HG02885 (cell line): ENCODE measurements at regions not wholly inside any gene's neighbourhood (a gene's known extent, or its start where the extent isn't known, plus 50 kb on each side); places are given as distances from the start of the nearest gene placed in this dataset.

Experiments used
- ATAC-seq: cut with Tn5 transposase; IDR thresholded peaks from one replicate; pipeline ENCODE4 v1.9.1; 2021; ENCODE audit warnings: mild to moderate bottlenecking; ENCODE audit not compliant: unreplicated experiment, poor library complexity

- ATAC-seq: no peak
These were observed 165.9 kb downstream of the MTRR start for GRCh38 chr5:8034852-8035251.

- no peak for ATAC-seq
These were observed 180.0 kb downstream of the MTRR start for GRCh38 chr5:8048920-8049319.

- no peak for ATAC-seq
These were observed 181.7 kb downstream of the MTRR start for GRCh38 chr5:8050616-8051175.

GRCh38 chr5:8053270-8053669 lies 184.3 kb downstream of the MTRR start:
- ATAC-seq: no peak

- ATAC-seq: no peak
These were observed 188.8 kb downstream of the MTRR start for GRCh38 chr5:8057769-8058168.

- ATAC-seq: no peak
These were observed 189.8 kb downstream of the MTRR start for GRCh38 chr5:8058616-8059190.

- no peak for ATAC-seq
These were observed 190.4 kb downstream of the MTRR start for GRCh38 chr5:8059337-8059736.

GRCh38 chr5:8060235-8060952 lies 191.4 kb downstream of the MTRR start:
- no peak for ATAC-seq

- ATAC-seq: no peak
These were observed 192.0 kb downstream of the MTRR start for GRCh38 chr5:8060953-8061429.

- ATAC-seq: no peak
These were observed 193.6 kb downstream of the MTRR start for GRCh38 chr5:8062521-8062920.

GRCh38 chr5:8068078-8068477 lies 199.1 kb downstream of the MTRR start:
- no peak for ATAC-seq

GRCh38 chr5:8070138-8070537 lies 201.2 kb downstream of the MTRR start:
- ATAC-seq: no peak

- no peak for ATAC-seq
These were observed 210.1 kb downstream of the MTRR start for GRCh38 chr5:8079056-8079455.

GRCh38 chr5:8081179-8081578 lies 212.2 kb downstream of the MTRR start:
- ATAC-seq: no peak

- ATAC-seq: no peak
These were observed 224.7 kb downstream of the MTRR start for GRCh38 chr5:8093669-8094068.

GRCh38 chr5:8094304-8094703 lies 225.4 kb downstream of the MTRR start:
- ATAC-seq: no peak

GRCh38 chr5:8097146-8097545 lies 228.2 kb downstream of the MTRR start:
- no peak for ATAC-seq

- no peak for ATAC-seq
These were observed 229.1 kb downstream of the MTRR start for GRCh38 chr5:8098081-8098480.

GRCh38 chr5:8102714-8103113 lies 233.8 kb downstream of the MTRR start:
- ATAC-seq: no peak

GRCh38 chr5:8114597-8115266 lies 245.8 kb downstream of the MTRR start:
- ATAC-seq: no peak

- no peak for ATAC-seq
These were observed 254.6 kb downstream of the MTRR start for GRCh38 chr5:8123559-8123958.
